ENCODE measurements at regions not wholly inside any gene's neighbourhood (a gene's known extent, or its start where the extent isn't known, plus 50 kb on each side); places are given as distances from the start of the nearest gene placed in this dataset.

DNA sequence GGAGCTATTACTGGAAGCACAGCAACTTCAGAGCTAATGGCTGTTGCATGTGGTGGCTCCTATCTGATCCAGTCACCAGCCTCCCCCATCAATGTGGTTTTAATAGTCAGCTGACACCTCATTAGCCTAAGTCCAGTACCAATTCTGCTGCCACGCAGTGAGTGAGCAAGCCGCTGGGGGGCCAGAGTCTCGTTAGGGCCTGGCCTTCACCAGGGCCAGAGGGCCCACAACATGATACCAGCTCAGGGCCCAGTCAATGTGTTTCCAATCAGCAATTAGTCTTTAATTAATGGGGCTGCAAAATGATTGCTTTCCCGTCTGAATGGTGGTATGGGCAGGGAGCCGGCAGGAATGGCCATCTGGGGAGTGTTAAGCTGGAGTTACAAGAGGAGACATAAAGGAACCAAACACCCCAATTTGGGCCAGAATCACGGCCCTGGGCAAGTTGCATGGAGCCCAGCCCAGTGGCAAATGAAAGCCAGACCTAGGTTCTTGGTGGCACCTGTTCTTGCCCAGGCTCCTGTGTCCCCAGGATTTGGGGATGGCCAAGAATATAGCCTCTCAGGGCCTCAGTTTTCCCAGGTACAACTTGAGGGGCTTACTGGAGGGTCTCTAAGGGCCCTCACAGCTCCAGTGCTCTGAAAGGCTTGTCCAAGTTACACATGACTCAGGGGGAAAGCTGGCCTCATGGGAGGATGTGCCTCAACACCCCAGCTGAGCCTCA, 119.2 kb downstream of the EFNB1 start:
- DNase-seq (ENCODE audit: low spot score) = no peak

DNA sequence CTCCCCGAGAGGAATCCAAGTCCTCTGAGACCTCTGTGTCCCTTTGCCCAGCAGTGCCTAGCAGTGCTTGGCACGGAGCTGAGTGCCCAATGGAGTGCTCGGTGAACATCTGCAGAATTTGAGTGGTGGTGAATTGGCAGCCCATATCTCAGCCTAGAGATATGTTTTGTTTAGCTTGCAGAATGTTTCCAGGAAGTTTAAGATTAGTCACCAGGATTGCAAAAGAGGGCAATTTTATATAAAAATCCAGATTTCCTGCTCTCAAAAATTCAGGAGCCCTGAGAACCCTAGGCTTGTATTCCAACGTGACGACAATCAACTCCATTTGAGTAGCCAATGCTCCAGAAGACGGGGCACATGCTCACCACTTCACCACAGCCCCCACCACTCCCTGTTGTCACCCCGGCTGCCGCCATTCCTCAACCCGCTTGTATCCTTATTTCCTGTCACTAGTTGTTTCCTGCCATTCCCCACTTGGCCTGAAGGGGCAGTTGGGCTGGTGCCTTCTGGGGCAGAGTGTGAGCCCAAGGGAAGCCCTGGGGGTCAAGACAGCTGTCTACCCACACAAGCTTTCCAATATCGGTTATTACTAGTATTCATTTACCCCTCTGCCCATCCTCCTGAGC, 116.9 kb downstream of the EFNB1 start:
- no peak for DNase-seq (ENCODE audit: low spot score)

DNA sequence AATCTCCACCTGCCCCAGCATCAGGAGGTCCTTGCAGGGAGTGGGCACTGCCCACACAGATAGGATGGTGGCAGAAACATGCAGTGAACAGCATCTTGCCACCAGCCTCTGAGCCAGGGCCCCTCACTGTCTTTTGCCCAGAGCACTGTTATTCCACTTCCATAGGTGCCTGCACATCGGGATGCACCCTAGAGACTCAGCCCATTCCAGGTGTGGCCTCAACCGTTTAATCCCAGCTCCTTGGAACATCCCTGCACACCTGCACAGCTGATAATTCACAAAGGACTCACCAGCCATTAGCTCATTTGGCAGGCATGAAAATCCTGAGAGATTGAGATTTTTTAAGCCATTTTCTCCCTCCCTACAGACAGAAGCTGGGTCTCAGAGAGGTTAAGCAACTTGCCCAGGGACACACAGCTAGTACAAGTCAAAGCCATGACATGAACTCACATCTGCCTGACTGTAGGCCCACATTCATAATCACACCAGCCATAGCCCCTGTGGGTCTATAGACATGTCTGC, 116.3 kb downstream of the EFNB1 start:
- no peak for DNase-seq (ENCODE audit: low spot score)

DNA sequence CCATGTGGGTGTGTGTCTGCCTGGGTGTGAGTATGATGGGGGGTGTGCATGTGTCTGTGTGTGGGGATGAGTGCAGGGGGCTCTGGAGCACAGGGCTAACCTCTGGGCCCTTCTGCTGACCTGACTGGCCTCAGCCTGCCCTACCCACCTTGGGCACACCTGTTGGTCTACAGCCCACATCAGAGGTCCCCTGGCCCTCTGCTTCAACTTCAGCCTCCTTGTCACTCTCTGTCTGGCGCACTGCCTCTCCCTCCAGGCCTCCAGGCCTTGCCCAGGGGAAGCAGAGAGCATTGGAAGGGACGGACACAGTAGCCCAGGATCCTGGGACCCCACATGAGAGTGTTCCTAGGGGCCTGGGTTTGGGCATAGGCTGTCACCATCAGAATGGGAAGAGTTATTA, 115.4 kb downstream of the EFNB1 start:
- DNase-seq (ENCODE audit: low spot score) = no peak

DNA sequence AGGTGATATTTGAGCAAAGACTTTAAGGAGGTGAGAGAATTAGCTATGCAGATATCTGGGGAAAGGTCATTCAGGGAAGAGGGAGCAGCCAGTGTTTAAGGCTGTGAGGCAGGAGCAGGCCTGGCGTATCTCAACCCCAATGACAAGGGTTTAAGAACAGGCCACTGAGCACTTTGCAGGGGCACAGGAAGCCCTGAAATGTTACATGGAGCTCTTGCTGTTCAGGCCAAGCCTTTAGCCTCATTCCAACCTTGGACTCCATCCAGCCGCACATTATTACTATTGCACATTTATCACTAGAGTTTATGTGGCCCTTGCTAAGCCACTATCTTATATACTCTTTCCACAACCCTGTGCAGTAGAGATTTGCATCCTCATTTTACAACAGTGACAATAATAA, 114.0 kb downstream of the EFNB1 start:
- DNase-seq (ENCODE audit: low spot score) = no peak

DNA sequence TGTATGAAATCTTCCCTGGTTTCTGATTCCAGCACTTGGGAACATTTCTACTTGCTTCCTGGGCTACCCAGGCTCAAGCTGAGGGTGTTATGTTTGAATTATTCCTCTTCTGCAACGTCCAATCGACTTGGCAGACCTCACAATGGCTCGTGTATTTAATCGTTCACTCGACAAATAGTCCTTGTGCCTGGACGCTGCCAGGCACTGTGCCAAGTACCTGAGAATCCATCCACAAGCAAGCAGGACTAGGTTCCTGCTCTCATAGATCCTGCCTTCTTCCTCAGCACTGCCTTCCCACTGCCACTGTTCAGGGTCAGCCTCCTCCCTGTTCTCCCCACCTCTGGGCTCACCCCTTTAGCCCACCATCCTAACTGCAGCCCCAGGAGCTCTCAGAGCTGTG, 113.3 kb downstream of the EFNB1 start:
- DNase-seq (ENCODE audit: low spot score) = no peak

DNA sequence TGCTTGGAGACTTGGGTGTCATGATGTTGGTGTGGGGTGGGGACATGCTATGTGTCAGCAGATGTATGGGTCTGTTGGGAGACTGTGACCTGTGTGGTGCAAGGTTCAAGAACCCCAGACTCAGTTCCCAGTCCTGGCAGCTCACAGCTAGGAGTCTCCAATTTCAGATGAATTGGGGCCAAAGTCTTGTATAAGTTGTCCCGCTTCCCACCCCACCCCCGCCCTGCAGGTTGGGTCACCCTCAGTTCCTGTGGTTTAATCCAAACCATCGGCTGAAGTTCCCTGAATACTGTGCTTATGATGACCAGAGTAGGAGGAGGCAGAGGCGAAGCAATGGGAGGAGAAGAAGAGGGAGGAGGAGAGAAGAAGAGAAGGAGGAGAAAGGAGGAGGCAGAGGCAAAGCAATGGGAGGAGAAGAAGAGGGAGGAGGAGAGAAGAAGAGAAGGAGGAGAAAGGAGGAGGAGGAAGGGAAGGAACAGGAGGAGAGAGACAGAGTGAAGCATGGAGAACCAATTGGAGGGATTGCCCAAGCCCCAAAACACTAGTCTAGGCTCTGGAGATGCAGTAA, 112.6 kb downstream of the EFNB1 start:
- DNase-seq (ENCODE audit: low spot score) = no peak

DNA sequence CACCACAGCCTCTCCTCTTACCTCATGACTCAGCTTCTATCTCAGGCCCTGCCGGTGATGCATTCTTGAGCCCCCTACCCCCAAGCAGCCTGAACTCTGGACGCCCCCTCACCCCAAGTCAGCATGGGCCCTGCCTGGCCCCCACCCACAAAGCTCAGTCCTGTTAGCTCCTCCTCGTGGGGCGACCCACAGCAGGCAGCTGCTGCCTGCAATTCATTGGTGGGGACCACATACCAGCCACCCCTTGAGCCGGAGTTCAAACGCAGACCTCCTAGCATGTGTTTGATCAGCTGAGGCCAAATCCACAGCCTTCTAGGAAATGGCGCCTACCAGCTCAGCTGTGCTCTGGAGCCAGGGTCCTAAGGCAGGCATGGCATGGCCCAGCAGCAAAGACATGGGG, 111.8 kb downstream of the EFNB1 start:
- no peak for DNase-seq (ENCODE audit: low spot score)

DNA sequence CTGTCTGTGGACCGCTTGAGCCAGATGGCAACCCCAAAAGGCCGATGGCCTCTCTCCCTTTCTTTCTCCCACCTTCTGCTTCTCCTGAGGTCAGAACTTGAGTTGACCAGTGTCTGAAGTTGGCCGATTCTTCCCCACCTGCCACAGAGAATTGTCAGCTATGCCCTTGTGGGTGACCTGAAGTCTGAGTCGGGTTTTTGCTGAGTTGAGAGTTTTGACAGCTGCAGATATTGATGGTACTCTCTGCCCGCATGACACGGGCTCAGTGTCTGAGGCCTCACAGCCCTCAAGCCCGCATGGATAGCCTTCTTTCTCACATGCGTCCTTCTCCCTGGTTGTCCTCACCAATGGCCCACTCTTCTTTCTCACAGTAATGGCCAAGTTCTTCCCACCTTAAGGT, 111.0 kb downstream of the EFNB1 start:
- DNase-seq (ENCODE audit: low spot score) = no peak

DNA sequence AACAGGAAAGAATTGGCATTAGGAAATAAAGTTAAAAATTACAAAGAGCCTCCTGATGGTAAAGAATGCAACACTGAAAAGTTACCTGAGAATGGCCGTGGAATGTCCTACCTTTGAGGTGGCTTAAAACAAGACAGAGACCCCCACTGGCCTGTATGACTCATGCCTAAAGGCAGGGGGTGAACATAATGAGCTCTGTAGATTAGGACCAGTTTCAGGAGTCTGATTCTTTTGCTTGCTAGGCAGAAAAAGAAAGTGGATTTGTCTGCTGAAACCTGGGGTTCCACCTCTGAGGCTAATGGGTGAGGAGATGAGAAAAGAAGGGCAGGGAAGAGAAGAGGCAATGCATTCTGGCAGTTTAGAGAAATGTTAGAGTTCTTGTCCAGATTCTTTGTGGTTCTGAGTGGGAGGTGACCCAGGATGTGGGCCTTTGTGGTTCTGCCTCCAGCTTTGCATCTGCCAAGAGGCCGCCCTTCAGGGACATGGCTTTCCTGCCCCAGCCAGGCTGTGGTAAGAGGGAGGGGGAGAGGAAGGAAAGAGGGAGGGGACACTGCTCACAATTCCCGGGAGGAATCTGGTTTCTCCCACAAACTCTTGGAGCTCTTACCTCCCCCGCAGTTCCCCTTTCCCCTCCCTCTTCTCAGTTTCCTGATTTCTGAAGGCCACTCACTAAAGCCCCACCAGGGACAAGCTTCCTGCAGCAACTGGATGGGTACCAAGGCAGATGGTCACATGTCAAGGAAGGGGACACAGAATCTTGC, 109.6 kb downstream of the EFNB1 start:
- DNase-seq (ENCODE audit: low spot score) = no peak

DNA sequence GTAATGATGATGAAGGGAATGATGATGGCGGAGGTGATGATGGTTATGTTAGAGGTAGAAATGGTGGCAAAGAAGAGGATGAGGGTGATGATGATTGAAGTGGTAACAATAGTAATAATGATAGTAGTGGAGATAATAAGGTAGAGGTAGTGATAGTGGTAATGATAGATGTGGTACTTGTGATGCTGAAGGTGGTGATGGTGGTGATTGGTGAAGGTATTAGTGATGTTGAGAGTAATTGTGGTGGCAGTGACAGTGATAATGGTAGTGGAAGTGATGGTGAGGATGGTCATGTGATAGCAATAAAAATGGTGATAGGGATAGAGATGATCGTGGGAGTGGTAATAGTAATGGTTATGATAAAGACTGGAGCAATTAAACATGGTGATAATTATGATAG, 108.8 kb downstream of the EFNB1 start:
- no peak for DNase-seq (ENCODE audit: low spot score)

DNA sequence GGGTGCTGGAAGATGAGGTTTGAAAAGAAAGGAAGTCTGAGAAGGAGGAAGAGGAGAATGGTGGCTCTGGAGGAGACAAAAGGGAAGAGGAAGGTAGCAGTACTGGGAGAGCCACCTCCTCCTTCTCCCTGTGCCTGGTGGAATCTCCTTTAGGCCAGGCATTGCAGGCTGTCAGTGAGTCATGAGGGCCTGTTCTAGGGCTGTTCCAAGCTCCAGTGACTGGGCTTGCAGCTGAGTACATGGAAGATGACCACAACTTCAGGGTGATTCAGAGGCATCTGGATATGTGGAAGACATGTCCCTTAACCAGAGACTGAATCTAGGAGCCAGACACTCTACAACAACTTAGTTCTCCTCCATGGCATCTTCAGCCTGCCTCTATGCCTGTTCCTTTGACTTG, 107.8 kb downstream of the EFNB1 start:
- no peak for DNase-seq (ENCODE audit: low spot score)

DNA sequence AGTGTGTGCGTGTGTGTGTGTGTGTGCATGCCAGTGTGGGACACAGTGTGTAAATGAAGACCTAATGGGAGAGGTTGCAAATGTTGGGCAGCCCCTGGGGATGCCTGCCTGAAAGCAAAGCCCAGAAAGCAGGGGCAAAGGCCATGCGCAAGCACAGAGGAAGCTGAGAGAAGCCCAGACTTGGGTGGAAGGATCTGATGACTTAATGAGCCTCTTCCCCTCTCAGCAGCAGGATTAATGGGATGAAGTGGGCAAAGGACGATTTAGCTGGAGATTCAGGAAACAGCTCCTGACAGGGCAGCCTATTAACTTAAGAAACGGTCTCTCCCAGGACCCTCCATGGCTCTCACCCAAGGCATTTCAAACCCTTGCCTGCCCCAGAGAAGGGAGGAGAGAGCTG, 107.3 kb downstream of the EFNB1 start:
- no peak for DNase-seq (ENCODE audit: low spot score)

DNA sequence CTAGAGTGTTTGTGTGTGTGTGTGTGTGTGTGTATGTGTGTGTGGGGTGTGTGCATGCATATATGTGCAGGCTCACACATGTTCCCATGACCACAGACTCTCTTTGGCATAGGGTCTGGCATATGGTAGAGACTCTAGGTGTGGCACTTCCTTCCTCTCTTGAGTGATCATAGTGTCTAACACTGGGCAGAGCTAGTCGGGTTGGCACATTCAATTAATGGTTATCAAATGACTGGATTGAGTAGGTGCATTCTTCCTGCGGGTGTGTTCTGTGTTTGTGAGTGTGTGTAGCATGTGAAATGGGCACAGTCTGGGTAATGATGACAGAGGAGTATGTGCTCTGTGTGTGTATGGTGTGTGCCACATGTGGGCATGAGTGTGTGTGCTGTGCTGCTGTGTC, 106.5 kb downstream of the EFNB1 start:
- no peak for DNase-seq (ENCODE audit: low spot score)

DNA sequence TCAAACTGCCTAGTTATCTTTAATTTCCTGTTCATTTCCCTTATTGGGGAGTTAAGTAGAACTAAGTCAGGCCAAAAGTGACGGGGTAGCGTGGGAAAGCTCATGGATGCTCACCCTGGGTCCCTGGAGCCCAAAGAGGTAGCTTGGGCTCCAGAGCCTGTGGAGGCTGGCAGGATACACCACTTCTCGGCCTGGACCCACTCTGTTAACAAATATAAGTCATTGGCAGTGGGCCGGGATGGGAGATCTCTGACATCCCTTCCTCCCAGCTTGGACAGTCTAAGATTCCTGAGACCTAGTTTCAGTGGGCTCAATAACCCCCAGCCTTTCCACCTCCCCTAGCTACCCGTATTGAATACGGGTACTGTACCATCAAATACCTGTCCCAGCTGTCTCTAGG, 106.1 kb downstream of the EFNB1 start:
- DNase-seq (ENCODE audit: low spot score) = no peak

DNA sequence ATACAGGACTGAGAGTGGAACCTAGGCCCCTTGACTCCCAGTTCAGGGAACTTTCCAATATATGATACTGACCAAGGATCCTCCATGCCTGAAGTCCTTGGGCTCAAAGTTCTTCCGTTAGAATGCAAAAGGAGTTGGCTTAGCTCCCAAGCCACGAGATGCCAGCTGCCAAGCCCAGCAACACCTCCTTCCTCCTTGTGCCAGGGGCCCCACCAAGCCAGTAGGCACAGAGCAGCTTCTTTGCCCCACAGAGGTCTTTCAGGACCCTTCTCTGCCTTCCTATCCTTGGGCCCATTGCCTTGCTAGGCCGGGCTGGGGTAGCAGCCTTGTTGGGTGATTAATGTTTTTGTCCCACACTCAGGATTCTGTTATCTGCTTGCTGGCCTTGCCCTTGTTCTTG, 105.6 kb downstream of the EFNB1 start:
- DNase-seq (ENCODE audit: low spot score) = no peak

DNA sequence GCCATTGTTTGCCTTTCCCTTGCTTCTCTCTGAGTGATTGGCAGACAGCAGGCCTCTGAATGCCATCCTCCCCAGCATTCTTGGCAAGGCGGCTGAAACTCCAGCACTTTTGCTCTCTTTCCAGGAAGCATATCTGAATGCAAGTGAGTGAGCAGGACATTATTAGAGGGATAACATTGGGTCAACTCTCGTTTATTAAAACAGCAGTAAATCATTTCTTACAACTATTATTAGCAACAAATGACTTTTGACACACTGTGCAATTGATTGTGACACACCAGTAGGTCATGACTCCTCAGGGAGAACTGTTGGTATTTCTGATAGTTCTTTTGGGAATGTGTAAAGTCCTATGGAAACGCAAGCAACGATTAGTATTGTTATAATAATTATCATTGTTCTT, 103.8 kb downstream of the EFNB1 start:
- DNase-seq (ENCODE audit: low spot score) = no peak

DNA sequence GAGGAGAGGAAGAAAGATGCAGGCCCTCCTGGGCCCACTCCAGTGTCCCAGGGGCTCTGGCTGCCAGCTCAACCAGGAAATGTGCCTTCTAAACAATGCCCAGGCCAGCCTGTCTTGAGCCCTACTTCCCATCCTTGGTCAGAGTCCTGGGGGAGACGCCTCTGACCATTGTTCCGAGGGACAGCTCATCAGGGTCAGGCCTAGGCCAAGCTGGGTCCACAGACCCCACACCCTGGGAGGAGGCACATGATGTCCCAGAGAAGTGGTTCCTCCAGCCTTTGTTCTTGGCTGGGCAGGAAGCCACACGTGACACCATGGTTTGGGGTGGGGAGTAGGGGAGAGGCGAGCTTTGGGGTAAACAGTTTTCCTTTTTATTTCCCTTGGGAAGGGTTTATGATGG, 102.5 kb downstream of the EFNB1 start:
- DNase-seq (ENCODE audit: low spot score) = no peak

DNA sequence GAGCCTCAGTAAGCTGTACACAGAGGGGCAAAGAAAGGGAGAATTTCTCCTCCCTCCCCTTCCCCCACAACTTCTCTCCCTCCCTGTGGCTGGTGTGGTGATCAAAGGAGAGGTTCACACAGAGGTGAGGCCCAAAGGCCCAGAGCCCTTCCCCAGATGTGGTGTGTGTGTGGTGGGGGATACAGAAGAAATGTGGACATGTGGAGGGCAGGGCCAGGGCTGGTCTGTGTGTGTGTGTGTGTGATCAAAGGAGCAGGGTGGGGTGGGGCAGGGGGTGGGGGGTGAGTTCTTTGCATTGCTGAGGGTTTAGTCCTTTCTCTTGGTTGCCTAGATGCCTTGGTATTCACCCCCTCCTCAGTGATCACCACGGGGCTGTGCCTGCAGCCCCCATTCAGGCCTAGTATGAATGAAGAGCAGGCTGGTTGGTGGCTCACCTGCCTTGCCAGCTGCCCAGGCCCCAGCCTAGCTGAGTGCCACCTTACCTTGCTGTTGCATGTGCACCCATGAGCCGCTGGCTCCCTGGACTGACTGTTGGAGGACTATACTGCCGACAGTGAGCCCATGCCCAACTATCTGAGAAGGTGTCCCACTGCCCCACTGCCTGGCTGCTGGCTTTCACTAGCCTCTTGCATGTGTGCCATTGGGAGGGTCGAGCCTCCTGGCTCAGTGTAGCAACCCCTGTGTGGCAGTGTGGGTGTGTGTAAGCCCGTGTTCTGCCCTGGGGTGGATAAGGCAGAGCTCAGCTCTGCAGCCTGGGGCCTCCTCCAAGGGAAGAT, 101.9 kb downstream of the EFNB1 start:
- no peak for DNase-seq (ENCODE audit: low spot score)

DNA sequence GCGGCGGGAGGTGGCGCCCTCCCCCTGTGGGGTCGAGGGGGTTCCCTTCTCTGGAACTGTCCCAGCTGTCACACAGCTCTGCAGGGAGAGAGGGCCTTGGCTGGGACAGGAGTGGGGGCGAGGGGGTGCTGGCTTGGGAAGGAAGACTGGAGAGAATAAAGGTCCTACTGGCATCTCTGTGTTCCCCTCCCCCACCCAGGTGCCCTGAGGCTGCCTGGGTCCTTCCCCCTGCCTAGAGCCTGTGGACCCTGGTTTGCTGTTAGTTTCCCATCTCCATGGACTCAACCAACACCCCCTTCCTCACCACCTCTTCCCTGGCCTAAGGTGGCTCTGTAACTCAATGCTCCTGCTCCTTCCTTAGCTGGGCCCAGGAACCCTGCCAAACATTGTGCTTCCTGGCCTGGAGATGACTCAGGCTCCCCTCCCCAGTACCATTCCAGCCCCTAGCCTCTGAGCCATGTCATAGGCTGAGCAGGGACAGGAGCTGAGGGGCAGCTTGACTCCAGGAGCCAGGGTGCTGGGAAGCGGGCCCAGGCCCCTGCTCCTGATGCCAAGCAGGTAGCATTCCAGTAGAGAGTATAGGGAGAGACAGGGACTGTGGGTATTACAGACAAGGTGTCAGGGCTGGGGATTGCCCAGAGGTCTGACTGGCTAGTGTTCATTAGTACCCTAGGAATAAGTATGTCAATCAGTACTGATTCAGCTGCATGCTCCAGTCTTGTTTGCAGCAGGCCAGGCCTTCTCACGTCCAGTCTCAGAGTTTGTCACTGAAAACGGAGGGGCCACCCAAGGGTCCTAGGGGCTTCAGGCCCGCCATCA, 100.7 kb downstream of the EFNB1 start:
- no peak for DNase-seq (ENCODE audit: low spot score)

DNA sequence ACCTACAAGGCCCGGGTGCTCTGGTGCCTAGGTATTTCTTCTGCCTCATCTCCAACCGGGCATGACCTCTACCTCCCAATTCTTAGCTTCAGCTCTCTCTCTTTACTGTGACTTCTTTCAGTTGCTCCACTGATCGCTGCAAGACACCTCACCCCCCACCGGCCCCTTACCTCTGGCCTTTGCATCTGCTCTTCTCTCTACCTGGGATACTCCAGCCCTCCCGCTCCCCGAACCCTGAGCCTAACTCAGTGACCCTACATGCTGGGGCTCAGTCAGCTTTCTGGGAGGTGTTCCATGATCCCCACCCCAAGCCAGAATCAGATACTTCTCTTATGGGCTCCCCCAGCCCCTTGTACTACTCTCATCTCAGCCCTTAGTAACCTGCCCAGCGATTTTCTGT, 99.6 kb downstream of the EFNB1 start:
- DNase-seq (ENCODE audit: low spot score) = no peak
